Retina (tissue), 1 donor: ENCODE measurements at regions not wholly inside any gene's neighbourhood (a gene's known extent, or its start where the extent isn't known, plus 50 kb on each side); places are given as distances from the start of the nearest gene placed in this dataset.
A peak's percentile ranks its signal among the peaks of the same experiment; 100 is the strongest.

Source experiments
- DNase-seq: peaks from one replicate; pipeline ENCODE4 v3.0.0-alpha.2; 2016

DNA sequence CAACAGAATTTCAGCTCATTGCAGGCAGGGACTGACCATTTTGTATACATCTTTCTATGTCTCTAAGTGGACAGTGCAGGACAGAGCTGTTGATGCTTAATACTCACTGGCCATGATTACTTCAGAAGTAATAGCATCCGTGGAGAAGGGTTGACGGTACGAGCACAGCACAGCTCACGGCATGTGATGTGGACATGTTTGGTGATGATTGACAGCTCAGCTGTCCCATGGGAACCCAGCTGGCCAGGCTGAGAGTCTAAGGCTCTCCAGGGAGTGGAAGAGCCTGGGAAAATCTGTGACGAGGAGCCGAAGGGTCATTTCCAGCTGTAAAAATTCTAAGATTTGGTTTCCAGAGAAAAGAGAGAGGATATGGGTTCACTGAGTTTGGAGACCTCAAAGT lies 198.2 kb downstream of the SNX19 start:
- no peak for DNase-seq

DNA sequence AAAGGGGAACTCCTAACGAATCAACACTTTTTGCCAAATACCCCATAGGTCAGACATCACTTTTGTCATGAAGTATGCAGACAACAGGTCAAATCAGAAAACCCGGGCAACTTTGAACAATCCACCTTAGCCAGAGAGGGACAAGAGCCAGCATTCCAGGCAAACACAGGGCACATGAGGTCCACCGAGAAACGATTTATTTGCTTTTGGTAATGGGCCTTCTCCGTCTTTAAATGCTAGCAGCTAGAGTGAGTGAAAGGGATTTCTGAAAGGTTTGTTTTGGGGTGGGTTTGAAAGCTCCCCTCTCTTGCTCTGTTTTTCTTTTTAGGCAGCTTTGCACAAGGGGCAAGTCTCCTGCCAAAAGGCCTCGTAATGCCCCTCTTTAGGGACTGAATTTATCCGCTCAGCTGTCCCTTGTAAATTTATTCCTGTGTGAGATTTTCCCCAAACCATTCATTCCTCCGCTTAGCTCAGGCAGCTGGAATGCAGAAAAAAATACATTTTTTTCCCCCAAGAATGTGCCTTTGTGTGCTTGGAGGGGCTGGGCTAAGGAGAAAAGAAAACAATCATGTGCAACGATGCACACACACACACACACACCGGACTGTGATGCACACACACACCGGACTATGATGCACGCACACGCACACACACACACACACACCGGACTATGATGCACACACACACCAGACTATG lies 196.9 kb downstream of the SNX19 start:
- no peak for DNase-seq

DNA sequence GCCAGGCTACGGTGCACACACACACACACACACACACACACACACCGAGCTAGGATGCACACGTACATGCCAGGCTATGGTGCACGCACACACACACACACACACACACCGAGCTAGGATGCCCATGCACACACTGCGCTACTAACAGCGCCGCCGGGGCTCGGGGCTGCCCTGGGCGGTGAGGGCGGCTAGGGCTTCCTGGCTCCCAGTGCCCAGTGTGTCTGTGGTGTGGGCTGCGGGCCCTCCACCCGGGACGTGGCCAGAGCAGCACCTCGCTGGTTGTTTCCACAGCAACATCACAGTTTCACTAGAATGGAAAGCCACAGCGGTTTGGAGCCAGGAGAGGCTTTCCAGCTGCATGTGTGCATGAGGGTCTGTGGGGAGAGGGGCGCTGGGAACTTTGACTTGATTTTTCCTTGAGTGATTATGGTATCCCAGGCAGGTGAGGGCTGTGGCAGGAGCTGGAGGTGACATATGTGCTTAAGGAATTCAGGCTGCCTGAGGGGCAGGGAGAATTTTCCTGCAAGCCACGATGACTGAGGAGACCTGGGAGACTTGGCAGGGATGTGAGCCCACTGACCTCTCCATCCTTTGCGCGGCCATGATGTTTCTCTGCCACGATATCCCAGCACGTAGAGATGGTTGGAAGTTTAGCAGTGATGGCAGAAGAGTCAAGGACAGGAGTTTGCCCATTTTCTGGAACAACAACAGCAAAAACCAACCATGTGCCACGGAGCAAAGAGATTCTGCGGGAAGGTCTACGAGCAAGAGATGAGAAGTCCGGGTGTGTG lies 195.9 kb downstream of the SNX19 start:
- DNase-seq = no peak

DNA sequence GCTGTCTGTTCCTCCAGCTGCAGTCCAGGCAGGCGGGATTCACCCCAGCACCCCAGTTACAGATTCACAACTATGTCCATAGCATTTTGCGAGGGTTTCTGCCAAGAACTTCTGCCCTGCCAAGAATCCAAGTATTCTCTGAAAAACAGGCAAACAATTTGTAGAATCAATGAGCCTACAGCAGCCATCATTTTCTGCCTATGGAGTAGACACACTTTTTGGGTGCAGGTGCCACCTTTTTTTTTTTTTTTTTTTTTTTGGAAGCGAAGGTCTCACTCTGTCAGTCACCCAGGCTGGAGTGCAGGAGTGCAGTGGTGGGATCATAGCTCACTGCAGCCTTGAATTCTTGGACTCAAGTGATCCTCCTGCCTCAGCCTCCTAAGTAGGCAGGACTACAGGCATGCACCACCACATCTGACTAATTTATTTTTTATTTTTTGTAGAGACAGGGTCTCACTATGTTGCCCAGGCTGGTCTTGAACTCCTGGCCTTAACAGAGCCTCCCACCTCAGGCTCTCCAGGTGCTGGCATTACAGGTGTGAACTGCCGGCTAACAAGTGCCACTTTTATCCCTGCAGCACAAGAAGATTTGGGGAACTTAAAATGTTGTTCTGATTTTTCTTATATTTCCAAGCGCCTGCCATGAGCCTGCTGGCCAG lies 195.1 kb downstream of the SNX19 start:
- no peak for DNase-seq

DNA sequence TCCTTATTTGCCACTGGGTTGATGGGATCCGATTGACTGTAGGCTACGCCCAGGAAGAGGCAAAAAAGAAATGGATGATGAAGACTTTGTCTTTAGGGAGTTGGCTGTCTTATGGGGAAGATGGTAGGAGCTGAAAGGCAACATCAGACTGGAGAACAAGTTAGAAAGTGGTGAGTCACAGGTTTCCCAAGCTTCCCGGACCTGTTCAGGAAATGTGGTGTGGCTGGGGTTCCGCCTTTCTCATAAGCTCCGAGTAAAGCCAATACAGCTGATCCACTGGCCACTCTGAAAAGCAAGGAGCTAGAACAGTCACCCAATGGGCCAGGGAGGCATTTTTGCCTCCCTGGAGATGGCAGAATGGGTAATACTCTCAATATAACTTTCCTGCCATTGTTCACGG lies 194.5 kb downstream of the SNX19 start:
- no peak for DNase-seq

DNA sequence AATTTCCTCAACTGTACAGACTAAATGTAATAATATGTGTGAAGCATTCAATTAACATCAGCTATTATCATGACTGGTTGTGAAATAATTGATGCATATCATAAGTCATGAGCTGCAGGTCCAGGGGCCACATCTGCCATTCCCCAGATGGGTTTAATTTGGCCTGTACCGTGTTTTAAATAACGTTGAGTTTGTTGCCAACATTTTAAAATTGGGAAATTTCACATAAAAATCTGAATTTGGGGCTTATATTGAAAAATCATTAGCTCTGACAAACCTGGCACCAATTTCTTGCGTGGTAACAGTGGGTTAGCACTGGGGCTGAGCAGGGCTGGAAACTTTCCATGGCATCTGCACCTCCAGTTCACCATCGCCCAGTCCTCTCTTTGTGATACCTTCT lies 193.9 kb downstream of the SNX19 start:
- DNase-seq = no peak

DNA sequence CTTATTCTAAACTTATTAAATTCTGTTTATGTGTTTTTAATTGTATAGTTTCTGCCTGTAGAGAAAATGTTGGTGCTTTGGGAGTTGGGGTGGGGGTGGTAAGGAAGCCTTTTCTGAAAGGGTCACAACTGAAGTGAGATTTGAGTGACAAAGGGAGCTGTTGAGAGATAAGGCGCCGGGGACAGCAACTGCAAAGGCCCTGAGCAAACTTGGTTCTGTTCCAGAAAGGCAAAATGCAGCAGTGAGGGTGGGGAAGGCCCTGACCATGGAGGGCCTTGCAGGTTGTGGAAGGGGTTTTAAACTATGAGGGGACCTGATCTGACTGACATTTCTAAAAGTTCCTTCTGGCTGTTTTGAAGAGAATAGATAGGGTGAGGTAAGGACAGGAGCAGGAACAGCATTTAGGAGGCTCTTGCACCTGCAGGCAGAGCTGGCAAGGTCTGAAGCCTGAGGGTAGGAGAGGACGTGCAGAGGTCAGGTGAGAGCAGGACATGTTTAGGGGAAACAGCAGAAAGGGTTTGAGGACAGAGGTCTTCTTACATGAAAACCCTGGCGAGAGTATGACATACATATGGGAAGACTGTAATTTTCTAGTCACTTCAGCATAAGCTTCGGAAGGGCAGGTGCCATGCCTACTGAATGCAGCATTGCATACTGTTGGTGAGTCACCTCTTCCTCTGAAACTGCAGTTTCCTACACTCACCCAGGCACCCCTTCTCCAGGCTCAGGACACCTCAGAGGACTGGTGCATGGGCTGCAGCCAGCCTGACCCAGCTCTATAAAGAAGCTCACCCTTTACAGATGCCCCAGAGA lies 190.7 kb downstream of the SNX19 start:
- no peak for DNase-seq

DNA sequence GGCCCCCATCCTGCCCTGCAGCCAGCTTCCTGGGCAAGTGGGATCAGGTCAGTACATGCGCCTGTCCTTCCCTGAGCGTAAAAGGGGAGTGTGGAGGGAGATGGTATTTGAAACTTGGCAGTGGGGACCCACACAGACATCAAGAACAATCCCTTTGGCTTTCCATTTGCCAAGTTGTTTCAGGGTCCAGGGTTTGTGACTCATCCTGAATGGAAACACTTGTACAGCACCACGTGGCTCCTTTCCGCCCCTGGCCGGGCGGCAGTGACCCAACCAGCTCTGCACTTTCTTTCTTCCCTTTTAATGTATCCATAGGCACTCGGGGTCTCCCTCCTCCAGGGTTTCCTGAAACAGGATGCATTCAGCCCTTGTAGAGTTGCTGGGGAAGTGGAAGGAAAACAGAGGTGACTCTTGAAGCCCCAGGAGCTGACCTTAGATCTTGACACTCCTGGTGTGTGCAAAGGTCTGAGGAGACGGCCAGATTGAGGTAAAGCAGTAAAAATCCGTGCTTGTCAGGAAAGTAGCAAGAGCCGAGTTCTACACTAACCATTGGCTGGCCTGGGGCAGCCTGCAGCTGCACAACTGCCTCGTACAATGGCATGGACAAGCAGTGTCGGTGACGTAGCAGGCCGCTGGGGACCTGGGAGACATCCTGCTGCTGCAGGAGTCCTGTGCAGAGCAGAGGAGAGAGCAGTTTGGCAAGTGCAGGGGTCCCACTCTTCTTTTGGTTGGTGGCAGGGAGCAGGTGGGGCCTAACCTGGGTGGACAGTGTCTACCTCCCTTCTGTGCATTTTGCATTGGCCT lies 189.8 kb downstream of the SNX19 start:
- no peak for DNase-seq

DNA sequence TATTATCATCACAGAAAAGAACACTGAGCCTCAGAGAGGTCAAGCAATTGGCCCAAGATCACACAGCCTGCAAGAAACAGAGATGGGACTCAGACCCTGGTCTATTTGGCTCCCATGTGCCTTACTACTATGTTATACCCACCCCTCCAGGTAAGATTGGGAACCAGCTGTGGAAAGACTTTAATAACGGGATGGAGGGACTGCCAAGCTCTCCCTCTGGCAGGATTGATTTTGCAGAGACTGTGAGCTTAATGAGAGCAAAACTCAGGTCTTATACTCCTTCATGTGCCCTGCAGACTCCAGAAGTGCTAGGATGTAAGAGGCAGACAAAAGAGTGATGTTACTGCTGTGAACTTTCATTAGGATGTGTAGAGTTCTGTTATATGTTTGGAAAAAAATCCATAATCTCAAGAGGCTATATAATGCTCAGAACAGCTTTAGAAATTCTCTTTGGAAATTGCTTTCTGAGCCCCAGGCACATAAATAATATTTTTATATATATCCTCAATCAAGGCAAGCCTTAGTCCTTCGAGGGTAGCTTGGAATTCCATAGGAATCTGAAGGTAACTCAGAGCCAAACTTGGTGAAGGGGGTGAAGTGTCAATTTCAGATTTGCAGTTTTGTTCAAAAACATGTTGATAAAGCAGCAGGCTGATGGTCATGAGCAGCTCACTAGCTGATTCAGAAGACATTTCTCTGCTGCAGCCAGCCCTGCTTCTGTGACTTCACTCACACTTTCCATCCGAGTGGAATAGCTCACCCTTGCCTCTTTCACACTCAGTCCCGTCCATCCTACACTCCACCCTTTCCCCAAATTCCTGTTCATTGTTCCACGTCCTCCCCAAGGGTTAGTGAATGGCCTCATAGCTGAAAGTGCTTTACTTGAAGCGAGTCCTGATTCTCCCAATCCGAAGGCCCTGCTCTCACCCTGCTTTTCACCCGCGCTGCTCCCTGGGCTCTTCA lies 188.8 kb downstream of the SNX19 start:
- no peak for DNase-seq

DNA sequence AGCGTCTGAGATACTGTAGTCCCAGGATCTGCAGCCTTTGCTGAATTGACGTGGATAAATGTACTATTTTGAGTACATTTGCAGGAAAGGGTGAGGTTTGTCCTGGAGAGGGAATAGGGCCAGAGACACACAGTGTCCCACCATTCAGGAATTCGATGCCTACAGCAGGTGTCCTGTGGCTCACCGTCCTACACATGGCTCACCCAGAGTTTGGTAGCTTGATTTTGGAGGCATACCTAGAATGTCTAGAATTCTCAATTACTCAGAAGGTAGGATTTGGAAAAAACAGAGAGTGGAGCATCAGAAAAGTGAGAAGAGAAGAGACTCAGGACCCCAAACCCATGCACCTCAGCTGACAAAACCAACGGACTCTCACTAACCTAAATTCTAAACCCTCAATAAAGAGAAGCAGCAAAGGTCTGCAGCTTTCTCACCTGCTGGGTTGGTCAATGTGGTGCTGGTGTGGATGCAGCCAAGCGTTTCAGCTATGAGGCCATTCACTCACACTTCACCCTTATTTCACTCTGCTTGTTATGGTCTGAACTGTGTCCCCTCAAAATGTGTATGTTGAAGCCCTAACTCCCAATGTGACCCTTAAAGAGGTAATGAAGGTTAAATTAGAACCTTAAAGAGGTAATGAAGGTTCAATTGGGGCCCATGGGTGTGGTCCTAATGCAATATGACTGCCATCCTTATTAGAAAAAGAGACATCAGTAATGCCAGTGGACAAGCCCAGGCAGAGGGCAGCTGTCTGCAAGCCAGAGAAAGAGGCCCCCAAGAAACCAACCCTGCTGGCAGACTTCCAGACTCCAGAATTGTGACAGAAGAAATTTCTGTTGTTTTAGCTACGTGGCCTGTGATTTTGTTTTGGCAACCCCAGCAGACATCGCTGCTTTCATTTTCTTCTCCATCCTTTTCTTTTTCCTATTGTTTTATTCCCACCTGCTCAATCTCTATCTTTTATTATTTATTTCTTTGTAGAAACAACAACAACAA lies 187.8 kb downstream of the SNX19 start:
- DNase-seq = no peak

DNA sequence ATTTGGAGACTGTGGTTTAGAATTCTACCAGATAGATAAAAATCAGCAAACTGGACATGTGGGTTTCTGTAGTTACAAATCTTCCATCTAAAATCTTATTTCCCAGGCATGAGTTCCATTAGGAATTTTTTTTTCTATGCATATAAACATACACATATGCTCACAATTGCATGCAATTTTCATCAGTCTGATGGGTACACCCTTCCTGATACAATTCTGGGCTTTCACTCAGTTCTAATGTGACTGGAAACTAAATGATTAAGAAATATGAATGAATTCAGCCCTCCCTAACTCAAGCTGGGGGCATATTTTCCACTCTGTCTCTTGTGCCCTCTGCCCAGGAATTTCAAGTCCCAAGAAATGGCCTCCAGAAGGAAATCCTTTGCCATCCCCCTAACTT lies 187.1 kb downstream of the SNX19 start:
- no peak for DNase-seq

DNA sequence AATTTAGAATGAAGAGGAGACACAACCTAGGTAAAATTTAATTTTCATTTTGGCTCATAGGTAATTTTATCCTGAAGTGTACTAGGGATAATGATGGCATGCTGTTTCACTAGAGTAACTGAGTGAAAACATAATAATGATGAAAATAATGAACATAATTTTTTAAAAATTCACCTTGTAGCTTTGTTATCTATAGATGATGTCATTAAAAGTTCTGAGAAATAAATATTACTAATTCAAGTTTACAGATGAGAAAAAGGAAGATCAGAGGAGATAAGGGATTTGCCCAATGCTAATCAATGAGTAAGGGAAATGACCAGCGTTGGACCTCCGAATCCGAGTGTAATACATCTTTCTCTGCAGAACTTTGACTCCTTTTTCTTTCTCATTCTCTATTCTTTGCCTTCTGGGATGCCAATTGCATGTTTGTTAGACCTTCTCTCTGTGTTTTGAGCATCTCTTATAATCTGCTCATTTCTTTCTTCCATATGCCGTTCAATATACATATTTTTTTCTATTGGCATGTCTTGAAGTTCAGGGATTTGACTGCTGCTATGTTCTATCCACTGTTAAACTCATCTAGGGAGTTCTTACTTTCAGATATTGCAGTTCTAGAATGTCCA lies 186.5 kb downstream of the SNX19 start:
- DNase-seq = no peak

DNA sequence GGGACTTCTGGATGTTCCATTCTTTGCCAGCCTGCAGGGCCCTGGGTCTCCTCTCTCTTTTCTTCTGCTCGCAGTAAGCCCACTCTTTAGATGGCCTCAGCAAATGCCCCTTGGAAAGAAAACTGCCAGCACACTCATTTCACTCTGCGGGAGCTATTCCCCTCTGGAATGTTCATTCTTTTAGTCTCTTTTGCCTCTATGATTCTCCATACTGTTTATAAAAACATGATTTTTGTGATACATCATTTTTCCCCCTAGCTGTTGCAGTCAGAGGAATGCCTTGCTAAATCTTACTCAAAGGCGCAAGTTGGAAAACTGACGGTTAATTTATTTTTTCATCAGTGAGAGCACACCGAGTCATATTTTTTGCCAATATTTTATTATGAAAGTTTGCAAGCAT lies 184.9 kb downstream of the SNX19 start:
- no peak for DNase-seq

DNA sequence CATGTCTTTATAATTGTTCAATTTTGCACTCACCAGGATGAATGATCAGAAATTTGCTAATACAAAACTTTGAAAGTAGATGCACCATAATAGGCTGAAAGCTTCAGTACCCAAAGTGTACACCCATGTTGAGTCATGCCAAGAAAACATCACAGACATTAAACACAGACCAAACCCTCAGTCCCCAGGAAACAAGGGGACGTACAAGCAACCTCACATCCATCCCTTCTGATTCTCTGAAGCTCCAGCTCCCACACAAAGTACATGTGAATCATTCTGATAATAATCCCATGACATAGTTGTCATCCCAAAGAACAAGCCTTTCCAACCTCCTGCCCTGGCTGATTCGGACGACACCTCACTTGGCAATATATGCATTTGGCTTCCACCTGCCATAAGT lies 183.8 kb downstream of the SNX19 start:
- DNase-seq = no peak

DNA sequence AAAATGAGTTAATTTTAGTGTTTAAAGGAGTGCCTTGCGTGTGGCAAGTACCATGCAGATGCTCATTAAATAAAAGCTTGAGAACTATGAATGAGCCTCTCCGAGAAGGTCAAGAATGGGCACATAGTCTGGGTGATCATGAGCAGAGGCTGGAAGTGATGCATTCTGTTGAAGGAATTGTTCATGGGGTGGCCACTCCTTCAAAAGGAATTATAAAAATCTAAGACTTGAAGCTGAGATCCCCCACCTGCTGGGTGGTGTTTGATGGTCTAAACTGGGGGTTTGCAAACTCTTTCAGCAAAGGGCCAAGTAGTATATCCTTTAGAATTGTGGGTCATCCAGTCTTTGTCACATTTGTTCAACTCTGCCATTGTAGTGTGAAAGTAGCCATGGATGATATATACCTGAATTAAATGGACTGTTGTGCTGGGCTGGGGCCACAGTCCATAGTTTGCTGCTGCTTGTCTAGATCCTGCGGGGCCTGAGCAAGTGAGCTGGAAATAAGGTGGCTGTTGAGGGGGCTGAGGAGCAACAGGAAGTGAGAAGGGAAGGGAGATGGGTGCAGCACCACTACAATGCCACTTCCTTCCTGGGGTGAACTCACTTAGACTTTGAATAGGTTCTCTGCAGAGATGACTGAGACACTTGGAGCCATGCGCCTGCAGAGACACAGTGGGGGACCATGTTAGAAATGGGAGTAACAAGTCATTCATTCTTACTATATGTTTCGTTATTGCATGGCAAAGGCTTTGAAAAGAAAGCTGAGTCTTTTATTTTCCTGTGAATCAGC lies 179.0 kb downstream of the SNX19 start:
- DNase-seq = peak; percentile 39

DNA sequence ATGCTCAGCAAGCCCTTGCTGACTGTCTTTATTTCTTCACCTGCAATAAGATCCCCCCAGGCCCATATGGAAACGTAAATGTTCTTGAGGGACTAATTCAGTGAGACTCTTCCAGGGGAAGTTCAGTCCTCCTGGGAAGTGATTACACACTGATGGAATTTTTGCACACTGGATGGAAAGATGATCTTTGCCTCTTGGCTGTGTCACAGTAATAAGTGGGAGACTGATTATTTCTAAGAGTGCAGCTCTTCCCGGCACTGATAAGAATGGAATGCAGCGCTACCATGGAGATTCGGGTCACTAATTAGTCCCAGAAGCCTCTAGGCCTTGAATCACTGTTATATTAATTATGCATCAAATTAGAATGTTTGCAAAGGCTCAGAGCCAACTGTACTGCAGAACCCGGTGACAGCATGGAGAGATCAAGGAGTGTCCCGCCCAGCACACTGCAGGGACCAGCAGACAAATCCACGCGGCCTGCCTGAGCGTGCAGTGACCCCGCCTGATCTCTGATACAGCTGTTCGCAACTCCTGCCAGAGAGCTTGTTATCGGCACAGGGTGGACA lies 178.3 kb downstream of the SNX19 start:
- peak; percentile 77 for DNase-seq

DNA sequence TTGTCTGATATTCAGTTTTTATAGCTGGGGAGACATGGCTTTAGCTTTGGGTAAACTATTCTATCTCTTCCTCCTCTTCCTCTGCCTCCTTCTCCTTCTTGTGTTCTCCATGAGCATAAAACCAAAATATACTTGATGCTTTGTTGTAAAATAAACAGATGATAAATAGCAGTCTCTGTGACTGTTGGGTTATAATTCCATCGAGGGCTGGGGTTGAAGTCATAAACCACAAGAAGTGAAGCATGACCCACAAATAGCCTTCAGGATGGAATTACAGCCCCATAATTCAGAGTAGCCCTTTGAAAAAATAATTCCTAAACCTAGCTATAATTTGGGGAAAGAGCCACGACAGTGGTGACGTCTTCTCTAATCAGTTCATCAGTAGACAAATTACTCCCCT lies 177.7 kb downstream of the SNX19 start:
- DNase-seq = no peak

DNA sequence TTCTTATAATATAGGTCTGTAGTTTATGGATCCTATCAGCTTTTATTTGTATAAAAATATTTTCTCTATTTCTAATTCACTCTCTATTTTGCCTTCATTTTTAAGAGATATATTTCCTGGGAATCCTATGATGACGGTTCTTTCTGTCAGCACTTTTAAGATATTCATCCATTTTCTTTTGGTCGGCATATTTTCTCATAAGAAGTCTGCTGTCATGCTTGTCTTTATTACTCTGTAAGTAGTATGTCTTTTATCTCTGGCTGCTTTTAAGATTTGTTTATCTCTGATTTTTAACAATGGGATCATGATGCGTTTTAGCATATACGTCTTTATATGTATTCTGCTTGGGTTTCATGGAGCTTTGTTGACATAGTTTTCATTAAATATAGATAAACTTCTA lies 175.5 kb downstream of the SNX19 start:
- DNase-seq = no peak
